IMR-90 (cell line): ENCODE measurements at regions not wholly inside any gene's neighbourhood (a gene's known extent, or its start where the extent isn't known, plus 50 kb on each side); places are given as distances from the start of the nearest gene placed in this dataset.

Experiments
- ATAC-seq: fragments of 200-7000 bp; cut with Tn5 transposase; 2 replicates; pipeline ENCODE4 v1.9.1; 2020; ENCODE audit warnings: low read depth, mild to moderate bottlenecking, moderate library complexity
- BruUV-seq: library from RNA; stranded (reverse); fragments of 400-500 nt; replicated peaks from 2 replicates; lab custom pipeline; 2021; lab: Mats Ljungman, UMichigan
- CTCF ChIA-PET: fragments of 300-600 bp; formaldehyde crosslinking; extraction: SDS; loops from one replicate; lab custom pipeline; 2021; ENCODE audit warnings: antibody characterized with exemption; lab: Yijun Ruan, JAX
- POLR2A ChIA-PET: fragments of 300-600 bp; sonication (Branson Sonifier 250); formaldehyde crosslinking; loops from one replicate; lab custom pipeline; 2022; ENCODE audit warnings: antibody characterized with exemption; ENCODE audit not compliant: unreplicated experiment; lab: Charles Lee
- DNase-seq: peaks from one replicate; pipeline ENCODE4 v3.0.0; 2013
- H2AFZ ChIP-seq: replicated peaks from 2 replicates; pipeline ENCODE3; 2013; ENCODE audit warnings: low read length, mild to moderate bottlenecking; ENCODE audit not compliant: poor library complexity
- H2AK5ac ChIP-seq: 2 replicates; pipeline ENCODE4 v1.6.1; 2013; ENCODE audit warnings: low read depth, low read length, inconsistent platforms
- H2AK9ac ChIP-seq: replicated peaks from 2 replicates; pipeline ENCODE3; 2013; ENCODE audit warnings: mild to moderate bottlenecking, low read depth, low read length, moderate library complexity; ENCODE audit not compliant: poor library complexity
- H2BK120ac ChIP-seq: 2 replicates; pipeline ENCODE4 v1.6.1; 2013; ENCODE audit warnings: low read depth, low read length, inconsistent platforms
- H2BK15ac ChIP-seq: 3 replicates; pipeline ENCODE4 v1.6.1; 2013; ENCODE audit warnings: low read depth, low read length, inconsistent platforms
- H2BK20ac ChIP-seq: 2 replicates; pipeline ENCODE4 v1.6.1; 2013; ENCODE audit warnings: low read depth, mild to moderate bottlenecking, inconsistent platforms, low read length, moderate library complexity
- H2BK5ac ChIP-seq: 2 replicates; pipeline ENCODE4 v1.6.1; 2013; ENCODE audit warnings: mild to moderate bottlenecking, low read depth, low read length, inconsistent platforms; ENCODE audit not compliant: poor library complexity, severe bottlenecking
- H3K14ac ChIP-seq: replicated peaks from 2 replicates; pipeline ENCODE4 v1.6.1; 2013; ENCODE audit warnings: low read depth, low read length, inconsistent platforms
- H3K18ac ChIP-seq: 2 replicates; pipeline ENCODE4 v1.6.1; 2013; ENCODE audit warnings: low read depth, low read length, control low read depth
- H3K23ac ChIP-seq: 2 replicates; pipeline ENCODE4 v1.6.1; 2013; ENCODE audit warnings: low read depth, low read length, inconsistent platforms
- H3K27ac ChIP-seq: 2 replicates; pipeline ENCODE4 v1.5.1; 2013; ENCODE audit warnings: mild to moderate bottlenecking, control low read depth, low read length; ENCODE audit not compliant: insufficient read depth
- H3K27me3 ChIP-seq: 2 replicates; pipeline ENCODE4 v1.6.1; 2013; ENCODE audit warnings: low read length; ENCODE audit not compliant: control insufficient read depth, insufficient read depth
- H3K36me3 ChIP-seq: 2 replicates; pipeline ENCODE4 v1.6.1; 2013; ENCODE audit warnings: low read length, mixed read lengths; ENCODE audit not compliant: control insufficient read depth, insufficient read depth
- H3K4ac ChIP-seq: 2 replicates; pipeline ENCODE4 v1.6.1; 2013; ENCODE audit warnings: low read depth, low read length, inconsistent platforms
- H3K4me1 ChIP-seq: 2 replicates; pipeline ENCODE4 v1.6.1; 2013; ENCODE audit warnings: low read length, mixed read lengths; ENCODE audit not compliant: control insufficient read depth, insufficient read depth
- H3K4me2 ChIP-seq: 2 replicates; pipeline ENCODE4 v1.6.1; 2013; ENCODE audit warnings: low read depth, mild to moderate bottlenecking, control low read depth, low read length, moderate library complexity
- H3K4me3 ChIP-seq: 2 replicates; pipeline ENCODE4 v1.5.1; 2013; ENCODE audit warnings: low read depth, mild to moderate bottlenecking, control low read depth, low read length, moderate library complexity; ENCODE audit not compliant: insufficient read depth
- H3K56ac ChIP-seq: 2 replicates; pipeline ENCODE4 v1.6.1; 2013; ENCODE audit warnings: low read length, inconsistent platforms; ENCODE audit not compliant: insufficient read depth; ENCODE audit errors: extremely low read depth
- H3K79me1 ChIP-seq, 2 experiments: 2 replicates each; pipeline ENCODE4 v1.6.1; 2013; ENCODE audit warnings: low read length in 2 of 2, inconsistent platforms in 1 of 2, low read depth in 1 of 2
- H3K9ac ChIP-seq: 2 replicates; pipeline ENCODE4 v1.6.1; 2013; ENCODE audit warnings: low read depth, low read length, control low read depth
- H3K9me1 ChIP-seq: 2 replicates; pipeline ENCODE4 v1.6.1; 2013; ENCODE audit warnings: low read length, inconsistent platforms; ENCODE audit not compliant: insufficient read depth
- H3K9me3 ChIP-seq: 2 replicates; pipeline ENCODE4 v1.6.1; 2013; ENCODE audit warnings: low read length; ENCODE audit not compliant: control insufficient read depth, insufficient read depth
- H4K20me1 ChIP-seq: 2 replicates; pipeline ENCODE4 v1.6.1; 2013; ENCODE audit warnings: low read length, inconsistent platforms; ENCODE audit not compliant: insufficient read depth
- H4K5ac ChIP-seq: 2 replicates; pipeline ENCODE4 v1.6.1; 2013; ENCODE audit warnings: mild to moderate bottlenecking, low read depth, low read length, control low read depth
- H4K8ac ChIP-seq, 2 experiments: 2 replicates each; pipeline ENCODE4 v1.6.1; 2013; ENCODE audit warnings: low read depth in 2 of 2, low read length in 2 of 2, control low read depth in 1 of 2, inconsistent platforms in 1 of 2
- H4K91ac ChIP-seq: 2 replicates; pipeline ENCODE4 v1.6.1; 2013; ENCODE audit warnings: low read depth, low read length, inconsistent platforms; ENCODE audit not compliant: insufficient read depth
- ELK1 ChIP-seq: fragments of 150-350 bp; IDR thresholded peaks from 2 replicates; pipeline ENCODE4 v1.6.1; 2016; ENCODE audit warnings: low read depth, mild to moderate bottlenecking, low read length, moderate library complexity, borderline replicate concordance
- FOS ChIP-seq: fragments of 150-350 bp; IDR thresholded peaks from 2 replicates; pipeline ENCODE4 v1.6.1; 2016; ENCODE audit warnings: low read depth, low read length
- MAFK ChIP-seq: IDR thresholded peaks from 2 replicates; pipeline ENCODE4 v1.6.1; 2012; ENCODE audit warnings: low read depth, low read length, improper control_type of control experiment
- NFE2L2 ChIP-seq: fragments of 150-350 bp; IDR thresholded peaks from 2 replicates; pipeline ENCODE4 v1.6.1; 2016; ENCODE audit warnings: low read depth, mild to moderate bottlenecking, low read length
- RCOR1 ChIP-seq: IDR thresholded peaks from 2 replicates; pipeline ENCODE4 v1.6.1; 2012; ENCODE audit warnings: mild to moderate bottlenecking, low read length, improper control_type of control experiment; ENCODE audit not compliant: insufficient replicate concordance
- WGBS, 2 experiments: methylation state at CpG; one replicate each; pipeline versions ENCODE4 v1.1.5 to v1.1.7; 2013; ENCODE audit warnings: missing lambda C conversion rate in 2 of 2; ENCODE audit not compliant: insufficient read length in 1 of 2; ENCODE audit errors: extremely low coverage in 2 of 2; 5-methylcytosine and 5-hydroxymethylcytosine counted together
- dilution Hi-C: fragments of 300-500 bp; cut with HindIII; formaldehyde crosslinking; loops from one replicate; pipeline ENCODE4 v1.14.3; 2018; ENCODE audit warnings: low sequenced_read_pairs; ENCODE audit not compliant: unreplicated experiment
- in situ Hi-C: fragments of 300-500 bp; cut with MboI; formaldehyde crosslinking; loops from 3 replicates; pipeline ENCODE4 v1.14.3; 2019; ENCODE audit warnings: low sequenced_read_pairs, inconsistent platforms, mixed read lengths
- intact Hi-C: fragments of 100-400 bp; cut with micrococcal nuclease; formaldehyde crosslinking; loops from 2 replicates; pipeline ENCODE4 v1.10.0; 2022
- TF ChIP-seq, protein P1 (sequence below): conservative IDR thresholded peaks from 2 replicates; pipeline ENCODE4 v1.5.1; 2012; ENCODE audit warnings: mild to moderate bottlenecking, low read depth, low read length, improper control_type of control experiment

DNA sequence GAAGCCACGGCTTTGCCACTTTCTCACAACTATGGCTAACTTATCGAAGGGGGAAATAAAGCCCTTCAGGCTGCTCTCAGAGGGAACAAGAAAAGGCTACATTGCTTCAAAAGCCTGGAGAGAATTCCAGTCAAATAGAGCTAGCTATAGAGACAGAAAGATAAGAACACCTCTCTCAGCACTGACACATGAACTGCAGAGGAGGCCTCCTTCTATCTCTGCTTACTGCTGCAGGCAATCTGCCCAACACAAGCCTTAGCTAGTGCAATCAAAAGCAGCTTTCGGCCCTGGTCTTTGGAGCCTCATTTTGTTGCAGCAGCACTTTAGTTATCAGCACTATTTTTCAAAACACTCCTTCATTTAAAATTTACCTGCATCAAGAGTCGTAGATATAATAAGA lies 118.4 kb upstream of the ROBO1 start:
- no peak overlapping the region for H3K4me3 ChIP-seq
- no CpG with 5 or more reads among the region's 4 CpGs for WGBS, 2 experiments
- intact Hi-C loops = no loop called here
- dilution Hi-C loops = no loop called here
- H3K9me3 ChIP-seq = peaks cover under 1% of the 10 kb centered on the region; the same call in 1 of the 2 replicates
- no peaks in the 10 kb centered on the region for H3K79me1 ChIP-seq
- no peak overlapping the region for H3K56ac ChIP-seq
- no peaks in the 10 kb centered on the region for H3K4me1 ChIP-seq
- in situ Hi-C loops = no loop called here
- H2AFZ ChIP-seq = no peak overlapping the region
- no TSS peak for BruUV-seq
- H2BK5ac ChIP-seq = no peak overlapping the region
- no peak overlapping the region for H4K91ac ChIP-seq
- no peak overlapping the region for H3K18ac ChIP-seq
- no peak overlapping the region for H2AK9ac ChIP-seq
- TF ChIP-seq, protein P1, sequence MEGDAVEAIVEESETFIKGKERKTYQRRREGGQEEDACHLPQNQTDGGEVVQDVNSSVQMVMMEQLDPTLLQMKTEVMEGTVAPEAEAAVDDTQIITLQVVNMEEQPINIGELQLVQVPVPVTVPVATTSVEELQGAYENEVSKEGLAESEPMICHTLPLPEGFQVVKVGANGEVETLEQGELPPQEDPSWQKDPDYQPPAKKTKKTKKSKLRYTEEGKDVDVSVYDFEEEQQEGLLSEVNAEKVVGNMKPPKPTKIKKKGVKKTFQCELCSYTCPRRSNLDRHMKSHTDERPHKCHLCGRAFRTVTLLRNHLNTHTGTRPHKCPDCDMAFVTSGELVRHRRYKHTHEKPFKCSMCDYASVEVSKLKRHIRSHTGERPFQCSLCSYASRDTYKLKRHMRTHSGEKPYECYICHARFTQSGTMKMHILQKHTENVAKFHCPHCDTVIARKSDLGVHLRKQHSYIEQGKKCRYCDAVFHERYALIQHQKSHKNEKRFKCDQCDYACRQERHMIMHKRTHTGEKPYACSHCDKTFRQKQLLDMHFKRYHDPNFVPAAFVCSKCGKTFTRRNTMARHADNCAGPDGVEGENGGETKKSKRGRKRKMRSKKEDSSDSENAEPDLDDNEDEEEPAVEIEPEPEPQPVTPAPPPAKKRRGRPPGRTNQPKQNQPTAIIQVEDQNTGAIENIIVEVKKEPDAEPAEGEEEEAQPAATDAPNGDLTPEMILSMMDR = no peak
- TF ChIP-seq NFE2L2 (no peak), FOS (no peak), MAFK (no peak), ELK1 (no peak), RCOR1 (no peak)
- no peak for DNase-seq
- no peaks in the 10 kb centered on the region for H3K27me3 ChIP-seq
- H4K20me1 ChIP-seq = no peaks in the 10 kb centered on the region
- no peak overlapping the region for H4K8ac ChIP-seq
- H3K14ac ChIP-seq = no peak overlapping the region
- H2BK20ac ChIP-seq = no peak overlapping the region
- no peak overlapping the region for H3K9ac ChIP-seq
- no peak overlapping the region for H3K27ac ChIP-seq
- H2BK120ac ChIP-seq = no peak overlapping the region
- H3K4me2 ChIP-seq = no peak overlapping the region
- H3K36me3 ChIP-seq = no peaks in the 10 kb centered on the region
- H3K9me1 ChIP-seq = no peaks in the 10 kb centered on the region
- ChIA-PET POLR2A (no interaction called here), CTCF (no interaction called here)
- no peak for ATAC-seq
- H2AK5ac ChIP-seq = no peak overlapping the region
- no peak overlapping the region for H2BK15ac ChIP-seq
- H3K4ac ChIP-seq = no peak overlapping the region
- no peak overlapping the region for H4K5ac ChIP-seq
- H3K23ac ChIP-seq = no peak overlapping the region
